ENCODE measurements at regions not wholly inside any gene's neighbourhood (a gene's known extent, or its start where the extent isn't known, plus 50 kb on each side); places are given as distances from the start of the nearest gene placed in this dataset.

DNA sequence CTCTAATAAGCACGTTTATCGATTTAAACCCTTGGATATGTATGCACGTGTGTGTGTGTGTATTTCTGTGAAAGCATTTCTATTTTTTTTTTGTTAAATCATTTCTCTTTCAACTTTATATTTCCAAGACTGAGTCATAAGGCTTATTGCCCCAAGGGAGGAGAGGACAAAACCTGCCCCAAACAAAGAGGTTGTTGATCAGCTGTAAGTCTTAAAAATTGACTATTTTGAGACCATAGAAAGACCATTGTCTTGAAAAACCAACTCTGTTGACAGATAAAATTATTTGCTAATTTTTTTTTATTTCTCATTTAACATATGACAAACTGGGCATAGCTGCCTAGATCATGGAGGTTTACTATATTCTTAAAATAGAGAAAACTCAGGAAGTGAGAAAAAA is 222.4 kb downstream of the FMR1NB start:
- TF ChIP-seq CTCF (conservative IDR thresholded peaks at IDR 0.05; ENCODE audit: low read depth, low read length) (no peak), EZH2 (IDR thresholded peaks at IDR 0.05; ENCODE audit: low read length, unreplicated experiment) (no peak)

Measured in PC-3 (cell line).